Lower leg skin (tissue), 3 donors: ENCODE measurements at regions not wholly inside any gene's neighbourhood (a gene's known extent, or its start where the extent isn't known, plus 50 kb on each side); places are given as distances from the start of the nearest gene placed in this dataset.

Experiments used
- CTCF ChIP-seq, 3 donors: fragments of 450-650 bp; IDR thresholded peaks; one replicate each; pipeline ENCODE4 v1.5.1; 2016; ENCODE audit warnings: antibody characterized with exemption in 3 of 3, mild to moderate bottlenecking in 3 of 3, moderate library complexity in 2 of 3
- POLR2A ChIP-seq, 2 donors: fragments of 450-650 bp; IDR thresholded peaks; one replicate each; pipeline ENCODE4 v1.6.1; 2016 to 2017; ENCODE audit warnings: antibody characterized with exemption in 2 of 2, mild to moderate bottlenecking in 1 of 2, moderate library complexity in 1 of 2

GRCh38 chr12:84562331-84562730 lies 350.3 kb downstream of the SLC6A15 start:
- TF ChIP-seq CTCF (IDR thresholded peaks at IDR 0.05): no peak
- no peak for TF ChIP-seq POLR2A (IDR thresholded peaks at IDR 0.05)
